SK-N-MC (cell line): ENCODE measurements at regions not wholly inside any gene's neighbourhood (a gene's known extent, or its start where the extent isn't known, plus 50 kb on each side); places are given as distances from the start of the nearest gene placed in this dataset.

Experiments used
- DNase-seq: peaks from one replicate; pipeline ENCODE4 v3.0.0-alpha.2; 2011; ENCODE audit warnings: low read depth, low spot score
- H3K27ac ChIP-seq: fragments of 200-600 bp; sonication (generic); 2 replicates; pipeline ENCODE4 v1.5.1; 2016; ENCODE audit warnings: mixed run types
- H3K36me3 ChIP-seq: fragments of 200-600 bp; sonication (generic); 2 replicates; pipeline ENCODE4 v1.6.1; 2017; ENCODE audit warnings: antibody characterized with exemption, low read length, mixed read lengths; ENCODE audit not compliant: insufficient read depth
- H3K4me3 ChIP-seq: fragments of 200-600 bp; sonication (generic); 2 replicates; pipeline ENCODE4 v1.5.1; 2016
- H3K9ac ChIP-seq: fragments of 200-600 bp; sonication (generic); 2 replicates; pipeline ENCODE4 v1.8.0; 2017; ENCODE audit warnings: mixed run types, mixed read lengths; ENCODE audit not compliant: insufficient read length
- H3K9me3 ChIP-seq: fragments of 200-600 bp; sonication (generic); 2 replicates; pipeline ENCODE4 v1.6.1; 2017; ENCODE audit warnings: low read depth, mild to moderate bottlenecking, antibody characterized with exemption, low read length, moderate library complexity, mixed read lengths
- EZH2 ChIP-seq: fragments of 200-600 bp; sonication (generic); IDR thresholded peaks from one replicate; pipeline ENCODE4 v1.6.1; 2017; ENCODE audit warnings: antibody characterized with exemption
- FOXP2 ChIP-seq: optimal IDR thresholded peaks from 2 replicates; pipeline ENCODE3; 2011; ENCODE audit warnings: mild to moderate bottlenecking, moderate library complexity; ENCODE audit not compliant: insufficient read depth; ENCODE audit errors: extremely low read length, control extremely low read depth
- POLR2AphosphoS5 ChIP-seq: IDR thresholded peaks from 2 replicates; pipeline ENCODE4 v1.6.1; 2012; ENCODE audit warnings: mild to moderate bottlenecking, low read depth, low read length, borderline replicate concordance

GRCh38 chr5:155886311-155887031 lies 440.5 kb upstream of the SGCD start:
- no peak overlapping the region for H3K9ac ChIP-seq
- no peak overlapping the region for H3K27ac ChIP-seq
- H3K4me3 ChIP-seq: no peak overlapping the region
- no peaks in the 10 kb centered on the region for H3K36me3 ChIP-seq
- peak; percentile 26 for DNase-seq
- no peak for TF ChIP-seq FOXP2
- TF ChIP-seq POLR2AphosphoS5: no peak
- no peak for TF ChIP-seq EZH2
- H3K9me3 ChIP-seq: no peaks in the 10 kb centered on the region

- H3K36me3 ChIP-seq: no peaks in the 10 kb centered on the region
- H3K9me3 ChIP-seq: no peaks in the 10 kb centered on the region
- no peak for TF ChIP-seq EZH2
- no peak for TF ChIP-seq FOXP2
- no peak overlapping the region for H3K27ac ChIP-seq
- no peak overlapping the region for H3K9ac ChIP-seq
- DNase-seq: no peak
- no peak overlapping the region for H3K4me3 ChIP-seq
Measured at GRCh38 chr5:155895484-155895883, 431.5 kb upstream of the SGCD start.

GRCh38 chr5:155897761-155898160 lies 429.2 kb upstream of the SGCD start:
- Histone ChIP-seq H3K36me3 (no peaks in the 10 kb centered on the region), H3K4me3 (no peak overlapping the region), H3K9ac (no peak overlapping the region), H3K9me3 (no peaks in the 10 kb centered on the region), H3K27ac (no peak overlapping the region)
- no peak for TF ChIP-seq EZH2
- no peak for TF ChIP-seq FOXP2
- no peak for TF ChIP-seq POLR2AphosphoS5
- no peak for DNase-seq

GRCh38 chr5:155898284-155898683 lies 428.7 kb upstream of the SGCD start:
- no peak overlapping the region for H3K4me3 ChIP-seq
- DNase-seq: no peak
- no peak overlapping the region for H3K9ac ChIP-seq
- no peaks in the 10 kb centered on the region for H3K9me3 ChIP-seq
- H3K27ac ChIP-seq: no peak overlapping the region
- no peak for TF ChIP-seq EZH2
- TF ChIP-seq POLR2AphosphoS5: no peak
- TF ChIP-seq FOXP2: no peak
- no peaks in the 10 kb centered on the region for H3K36me3 ChIP-seq

- TF ChIP-seq EZH2 (no peak), POLR2AphosphoS5 (no peak), FOXP2 (no peak)
- Histone ChIP-seq H3K9me3 (no peaks in the 10 kb centered on the region), H3K4me3 (no peak overlapping the region)
Measured at GRCh38 chr5:155903791-155904190, 423.2 kb upstream of the SGCD start.

GRCh38 chr5:155905364-155905763 lies 421.6 kb upstream of the SGCD start:
- no peak for DNase-seq
- no peak for TF ChIP-seq FOXP2
- no peak overlapping the region for H3K9ac ChIP-seq
- no peak overlapping the region for H3K27ac ChIP-seq
- no peak overlapping the region for H3K4me3 ChIP-seq
- no peaks in the 10 kb centered on the region for H3K9me3 ChIP-seq
- H3K36me3 ChIP-seq: no peaks in the 10 kb centered on the region

More at GRCh38 chr5:155903791-155904190, 423.2 kb upstream of the SGCD start:
- Histone ChIP-seq H3K36me3 (no peaks in the 10 kb centered on the region), H3K9ac (no peak overlapping the region), H3K27ac (no peak overlapping the region)
- DNase-seq: no peak

- no peaks in the 10 kb centered on the region for H3K36me3 ChIP-seq
- H3K9ac ChIP-seq: no peak overlapping the region
- TF ChIP-seq FOXP2: no peak
- no peak for TF ChIP-seq POLR2AphosphoS5
- TF ChIP-seq EZH2: no peak
- DNase-seq: no peak
- no peak overlapping the region for H3K4me3 ChIP-seq
- H3K27ac ChIP-seq: no peak overlapping the region
- no peaks in the 10 kb centered on the region for H3K9me3 ChIP-seq
Measured at GRCh38 chr5:155906046-155906445, 420.9 kb upstream of the SGCD start.

GRCh38 chr5:155908543-155908942 lies 418.4 kb upstream of the SGCD start:
- no peak for DNase-seq
- no peak overlapping the region for H3K27ac ChIP-seq
- no peak overlapping the region for H3K9ac ChIP-seq
- H3K9me3 ChIP-seq: no peaks in the 10 kb centered on the region
- H3K4me3 ChIP-seq: no peak overlapping the region
- no peaks in the 10 kb centered on the region for H3K36me3 ChIP-seq
- no peak for TF ChIP-seq POLR2AphosphoS5
- no peak for TF ChIP-seq EZH2
- no peak for TF ChIP-seq FOXP2

- TF ChIP-seq FOXP2 (no peak), EZH2 (no peak), POLR2AphosphoS5 (no peak)
- Histone ChIP-seq H3K27ac (no peak overlapping the region), H3K36me3 (no peaks in the 10 kb centered on the region), H3K9me3 (no peaks in the 10 kb centered on the region), H3K4me3 (no peak overlapping the region), H3K9ac (no peak overlapping the region)
- no peak for DNase-seq
Measured at GRCh38 chr5:155912291-155912690, 414.7 kb upstream of the SGCD start.

- no peak for TF ChIP-seq POLR2AphosphoS5
- no peak for TF ChIP-seq EZH2
- no peak for TF ChIP-seq FOXP2
- Histone ChIP-seq H3K36me3 (no peaks in the 10 kb centered on the region), H3K9me3 (no peaks in the 10 kb centered on the region), H3K4me3 (no peak overlapping the region), H3K9ac (no peak overlapping the region), H3K27ac (no peak overlapping the region)
- DNase-seq: no peak
Measured at GRCh38 chr5:155914766-155915165, 412.2 kb upstream of the SGCD start.
